ENCODE measurements at regions not wholly inside any gene's neighbourhood (a gene's known extent, or its start where the extent isn't known, plus 50 kb on each side); places are given as distances from the start of the nearest gene placed in this dataset.

DNA sequence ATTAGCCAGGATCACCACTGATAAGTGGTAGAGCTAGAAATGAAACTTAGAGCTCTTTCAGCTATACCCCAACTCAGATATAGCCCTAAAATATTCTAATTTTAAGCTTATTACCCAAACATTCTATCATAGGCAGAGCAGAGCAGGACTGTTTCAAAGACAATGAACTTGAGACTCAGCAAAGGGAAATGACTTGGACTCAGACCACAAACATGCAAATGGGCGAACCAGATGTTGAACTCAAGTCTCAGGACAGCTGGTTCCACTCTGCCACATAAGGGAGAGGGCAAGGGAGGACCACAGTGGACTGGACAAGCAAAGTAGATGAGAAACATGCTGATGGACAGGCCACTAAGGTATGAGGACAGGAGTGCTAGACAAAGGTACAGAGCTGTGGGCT lies 315.3 kb downstream of the OMA1 start:
- intact Hi-C loops (cut with micrococcal nuclease) = no loop called here
- no peak for DNase-seq
- Histone ChIP-seq H3K79me2 (ENCODE audit: insufficient read depth, low read length) (no peaks in the 10 kb centered on the region), H3K4me2 (replicated peaks; ENCODE audit: extremely low read depth, low read length, poor library complexity, severe bottlenecking) (no peak overlapping the region), H3K4me1 (ENCODE audit: control insufficient read depth in 1 of 2, insufficient read depth in 2 of 2, low read length in 2 of 2) (no peaks in the 10 kb centered on the region), H4K20me1 (ENCODE audit: insufficient read depth, low read length) (no peaks in the 10 kb centered on the region), H2AFZ (ENCODE audit: insufficient read depth, low read depth, low read length, poor library complexity, severe bottlenecking) (no peak overlapping the region), H3K4me3 (replicated peaks in 1 of 3; ENCODE audit: low read depth in 2 of 3, low read length in 3 of 3) (no peak overlapping the region), H3K27ac (ENCODE audit: low read depth in 1 of 2, low read length in 2 of 2) (no peak overlapping the region), H3K9ac (ENCODE audit: insufficient read depth, low read length, poor library complexity, severe bottlenecking) (no peak overlapping the region), H3K9me3 (replicated peaks in 1 of 2; ENCODE audit: control insufficient read depth in 1 of 2, insufficient read depth in 1 of 2, low read length in 2 of 2) (no peaks in the 10 kb centered on the region), H3K27me3 (ENCODE audit: control insufficient read depth in 2 of 2, insufficient read depth in 2 of 2, low read length in 2 of 2) (no peaks in the 10 kb centered on the region), H3K36me3 (replicated peaks in 1 of 2; ENCODE audit: control insufficient read depth in 1 of 2, insufficient read depth in 2 of 2, low read length in 2 of 2) (no peaks in the 10 kb centered on the region)
- Mint-ChIP-seq H3K27me3 (ENCODE audit: low read depth in 3 of 3) (peaks cover 0 to 5% (median 2%) of the 10 kb centered on the region in 3 donors), H3K4me1 (no peaks in the 10 kb centered on the region), H3K4me3 (no peak overlapping the region), H3K9me3 (no peaks in the 10 kb centered on the region), H3K27ac (no peak overlapping the region), H3K36me3 (no peaks in the 10 kb centered on the region)
- 90% methylated on average over 1 of the region's 1 CpG for WGBS (ENCODE audit: insufficient coverage)
- TF ChIP-seq, protein P1, sequence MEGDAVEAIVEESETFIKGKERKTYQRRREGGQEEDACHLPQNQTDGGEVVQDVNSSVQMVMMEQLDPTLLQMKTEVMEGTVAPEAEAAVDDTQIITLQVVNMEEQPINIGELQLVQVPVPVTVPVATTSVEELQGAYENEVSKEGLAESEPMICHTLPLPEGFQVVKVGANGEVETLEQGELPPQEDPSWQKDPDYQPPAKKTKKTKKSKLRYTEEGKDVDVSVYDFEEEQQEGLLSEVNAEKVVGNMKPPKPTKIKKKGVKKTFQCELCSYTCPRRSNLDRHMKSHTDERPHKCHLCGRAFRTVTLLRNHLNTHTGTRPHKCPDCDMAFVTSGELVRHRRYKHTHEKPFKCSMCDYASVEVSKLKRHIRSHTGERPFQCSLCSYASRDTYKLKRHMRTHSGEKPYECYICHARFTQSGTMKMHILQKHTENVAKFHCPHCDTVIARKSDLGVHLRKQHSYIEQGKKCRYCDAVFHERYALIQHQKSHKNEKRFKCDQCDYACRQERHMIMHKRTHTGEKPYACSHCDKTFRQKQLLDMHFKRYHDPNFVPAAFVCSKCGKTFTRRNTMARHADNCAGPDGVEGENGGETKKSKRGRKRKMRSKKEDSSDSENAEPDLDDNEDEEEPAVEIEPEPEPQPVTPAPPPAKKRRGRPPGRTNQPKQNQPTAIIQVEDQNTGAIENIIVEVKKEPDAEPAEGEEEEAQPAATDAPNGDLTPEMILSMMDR (IDR thresholded peaks at IDR 0.05) = no peak

GRCh38 chr1:58227604-58228003 lies 318.9 kb downstream of the OMA1 start:
- Mint-ChIP-seq H3K27me3 (ENCODE audit: low read depth in 3 of 3) (peaks cover 0 to 4% (median 2%) of the 10 kb centered on the region in 3 donors), H3K36me3 (no peaks in the 10 kb centered on the region), H3K9me3 (peaks cover 0 to 2% (median 0%) of the 10 kb centered on the region in 7 donors), H3K4me3 (no peak overlapping the region), H3K27ac (no peak overlapping the region), H3K4me1 (no peaks in the 10 kb centered on the region)
- no peaks in the 10 kb centered on the region for H3K27me3 ChIP-seq (ENCODE audit: control insufficient read depth in 2 of 2, insufficient read depth in 2 of 2, low read length in 2 of 2)
- no peak overlapping the region for H3K27ac ChIP-seq (ENCODE audit: low read depth in 1 of 2, low read length in 2 of 2)
- H4K20me1 ChIP-seq (ENCODE audit: insufficient read depth, low read length) = no peaks in the 10 kb centered on the region
- H3K4me1 ChIP-seq (ENCODE audit: control insufficient read depth in 1 of 2, insufficient read depth in 2 of 2, low read length in 2 of 2) = no peaks in the 10 kb centered on the region
- intact Hi-C loops (cut with micrococcal nuclease) = no loop called here
- no peak for DNase-seq
- no peaks in the 10 kb centered on the region for H3K36me3 ChIP-seq (replicated peaks in 1 of 2; ENCODE audit: control insufficient read depth in 1 of 2, insufficient read depth in 2 of 2, low read length in 2 of 2)
- no peak overlapping the region for H3K9ac ChIP-seq (ENCODE audit: insufficient read depth, low read length, poor library complexity, severe bottlenecking)
- H3K4me2 ChIP-seq (replicated peaks; ENCODE audit: extremely low read depth, low read length, poor library complexity, severe bottlenecking) = no peak overlapping the region
- H3K79me2 ChIP-seq (ENCODE audit: insufficient read depth, low read length) = no peaks in the 10 kb centered on the region
- H2AFZ ChIP-seq (ENCODE audit: insufficient read depth, low read depth, low read length, poor library complexity, severe bottlenecking) = no peak overlapping the region
- no peak overlapping the region for H3K4me3 ChIP-seq (replicated peaks in 1 of 3; ENCODE audit: low read depth in 2 of 3, low read length in 3 of 3)
- 100% methylated on average over 1 of the region's 3 CpGs for WGBS (ENCODE audit: insufficient coverage)
- TF ChIP-seq, protein P1 (IDR thresholded peaks at IDR 0.05) = no peak
- H3K9me3 ChIP-seq (replicated peaks in 1 of 2; ENCODE audit: control insufficient read depth in 1 of 2, insufficient read depth in 1 of 2, low read length in 2 of 2) = no peaks in the 10 kb centered on the region
